SK-N-SH (cell line): ENCODE measurements at regions not wholly inside any gene's neighbourhood (a gene's known extent, or its start where the extent isn't known, plus 50 kb on each side); places are given as distances from the start of the nearest gene placed in this dataset.

Source experiments
- CTCF ChIA-PET: fragments of 300-600, 350-600 bp; formaldehyde crosslinking; extraction: SDS; loops from one replicate; lab custom pipeline; 2021; lab: Yijun Ruan, JAX
- POLR2A ChIA-PET: fragments of 350-600 bp; sonication (Branson Sonifier 250); formaldehyde crosslinking; extraction: SDS; loops from one replicate; lab custom pipeline; 2020; ENCODE audit warnings: antibody characterized with exemption, inconsistent platforms; lab: Yijun Ruan, JAX
- DNase-seq: peaks from one replicate; pipeline ENCODE4 v3.0.0; 2012
- H2AFZ ChIP-seq: fragments of 200-600 bp; sonication (generic); 2 replicates; pipeline ENCODE4 v1.8.1; 2016; ENCODE audit warnings: antibody characterized with exemption, mild to moderate bottlenecking, low read depth
- H3F3A ChIP-seq: fragments of 200-600 bp; sonication (generic); replicated peaks from 2 replicates; pipeline ENCODE3; 2016; ENCODE audit warnings: antibody characterized with exemption, mild to moderate bottlenecking; ENCODE audit not compliant: insufficient read depth
- H3K27ac ChIP-seq, 2 experiments: fragments of 200-500 bp in 1 of 2; fragments of 200-600 bp in 1 of 2; sonication (Bioruptor generic) in 1 of 2; sonication (generic), shearing (Covaris generic) in 1 of 2; 2 replicates each; pipeline versions ENCODE4 v1.5.1 to v1.6.1; 2014 to 2016; ENCODE audit warnings: low read depth in 2 of 2, inconsistent platforms in 1 of 2, low read length in 1 of 2, mild to moderate bottlenecking in 1 of 2, mixed read lengths in 1 of 2
- H3K27me3 ChIP-seq: fragments of 200-600 bp; sonication (generic), shearing (Covaris generic); 2 replicates; pipeline ENCODE4 v1.6.1; 2016; ENCODE audit warnings: mixed run types; ENCODE audit not compliant: insufficient read depth
- H3K36me3 ChIP-seq, 2 experiments: fragments of 200-500 bp in 1 of 2; fragments of 200-600 bp in 1 of 2; sonication (Bioruptor generic) in 1 of 2; sonication (generic) in 1 of 2; replicated peaks in 1 of 2; 2 replicates each; pipeline versions ENCODE3 to v1.5.1; 2014 to 2016; ENCODE audit warnings: low read length in 1 of 2, mild to moderate bottlenecking in 1 of 2; ENCODE audit not compliant: insufficient read depth in 2 of 2, control insufficient read depth in 1 of 2
- H3K4me1 ChIP-seq, 2 experiments: fragments of 200-500 bp in 1 of 2; fragments of 200-600 bp in 1 of 2; sonication (Bioruptor generic) in 1 of 2; sonication (generic), shearing (Covaris generic) in 1 of 2; 2 replicates each; pipeline versions ENCODE4 v1.5.1 to v1.6.1; 2014 to 2016; ENCODE audit warnings: low read depth in 1 of 2, low read length in 1 of 2, mixed run types in 1 of 2; ENCODE audit not compliant: insufficient read depth in 2 of 2, control insufficient read depth in 1 of 2
- H3K4me2 ChIP-seq: fragments of 200-600 bp; sonication (generic), shearing (Covaris generic); 2 replicates; pipeline ENCODE4 v1.6.1; 2017; ENCODE audit warnings: mixed run types
- H3K4me3 ChIP-seq, 2 experiments: fragments of 200-500 bp in 1 of 2; fragments of 200-600 bp in 1 of 2; sonication (Bioruptor generic) in 1 of 2; sonication (generic), shearing (Covaris generic) in 1 of 2; 2 replicates each; pipeline versions ENCODE4 v1.5.1 to v1.8.1; 2014 to 2016; ENCODE audit warnings: low read depth in 2 of 2, inconsistent platforms in 1 of 2, low read length in 1 of 2, mild to moderate bottlenecking in 1 of 2, mixed read lengths in 1 of 2, moderate library complexity in 1 of 2
- H3K79me2 ChIP-seq: fragments of 200-600 bp; sonication (generic); 2 replicates; pipeline ENCODE4 v1.8.1; 2017; ENCODE audit warnings: mild to moderate bottlenecking; ENCODE audit not compliant: insufficient read depth
- H3K9ac ChIP-seq: fragments of 200-600 bp; sonication (generic); 2 replicates; pipeline ENCODE4 v1.6.1; 2017; ENCODE audit warnings: mixed run types
- H3K9me2 ChIP-seq: fragments of 200-600 bp; sonication (generic); 2 replicates; pipeline ENCODE4 v1.6.1; 2017; ENCODE audit warnings: mixed run types
- H3K9me3 ChIP-seq: fragments of 200-600 bp; sonication (generic); 2 replicates; pipeline ENCODE4 v1.6.1; 2017; ENCODE audit warnings: mixed run types, mild to moderate bottlenecking, moderate library complexity
- H4K20me1 ChIP-seq: fragments of 200-600 bp; sonication (generic); 2 replicates; pipeline ENCODE4 v1.6.1; 2017; ENCODE audit warnings: mild to moderate bottlenecking, mixed run types; ENCODE audit not compliant: insufficient read depth
- CHD2 ChIP-seq: fragments of 150-350 bp; IDR thresholded peaks from 2 replicates; pipeline ENCODE4 v1.6.1; 2018; ENCODE audit warnings: low read length; ENCODE audit not compliant: partially characterized antibody
- ELF1 ChIP-seq: IDR thresholded peaks from 2 replicates; pipeline ENCODE4 v1.4.0; 2012
- EZH2phosphoT487 ChIP-seq: fragments of 200-600 bp; sonication (generic); IDR thresholded peaks from 2 replicates; pipeline ENCODE4 v1.6.1; 2017; ENCODE audit warnings: low read depth, mixed run types, mild to moderate bottlenecking, antibody characterized with exemption, moderate library complexity, borderline replicate concordance
- GABPA ChIP-seq: IDR thresholded peaks from 2 replicates; pipeline ENCODE4 v1.4.0; 2012; ENCODE audit warnings: low read depth, mild to moderate bottlenecking
- JUND ChIP-seq: IDR thresholded peaks from 2 replicates; pipeline ENCODE4 v1.4.0; 2012
- MEF2A ChIP-seq: IDR thresholded peaks from 2 replicates; pipeline ENCODE4 v1.4.0; 2012; ENCODE audit warnings: low read depth, borderline replicate concordance
- NFIC ChIP-seq: IDR thresholded peaks from 2 replicates; pipeline ENCODE4 v1.4.0; 2012; ENCODE audit warnings: borderline replicate concordance
- NRF1 ChIP-seq: IDR thresholded peaks from 2 replicates; pipeline ENCODE4 v1.6.1; 2012; ENCODE audit warnings: low read depth, mild to moderate bottlenecking, low read length
- RFX5 ChIP-seq: IDR thresholded peaks from 2 replicates; pipeline ENCODE4 v1.6.1; 2012; ENCODE audit warnings: mild to moderate bottlenecking, improper control_type of control experiment, low read length
- RXRA ChIP-seq: IDR thresholded peaks from 2 replicates; pipeline ENCODE4 v1.4.0; 2012; ENCODE audit warnings: low read depth, mild to moderate bottlenecking, borderline replicate concordance
- SIN3A ChIP-seq: IDR thresholded peaks from 2 replicates; pipeline ENCODE4 v1.6.1; 2012; ENCODE audit warnings: low read depth, mild to moderate bottlenecking, low read length, moderate library complexity, borderline replicate concordance
- SMC3 ChIP-seq: IDR thresholded peaks from 2 replicates; pipeline ENCODE4 v1.6.1; 2012; ENCODE audit warnings: low read depth, low read length, improper control_type of control experiment
- TEAD4 ChIP-seq: IDR thresholded peaks from 2 replicates; pipeline ENCODE4 v1.4.0; 2012; ENCODE audit warnings: mild to moderate bottlenecking, borderline replicate concordance; ENCODE audit not compliant: insufficient read depth
- WGBS: methylation state at CpG from one replicate; pipeline ENCODE4 v1.1.6; 2017; ENCODE audit warnings: low lambda C conversion rate; 5-methylcytosine and 5-hydroxymethylcytosine counted together
- TF ChIP-seq, protein P1 (sequence below): fragments of 150-350 bp; IDR thresholded peaks from 2 replicates; pipeline ENCODE4 v1.6.1; 2016; ENCODE audit warnings: mild to moderate bottlenecking, low read depth, low read length
- TF ChIP-seq, protein P2 (sequence below): IDR thresholded peaks from 2 replicates; pipeline ENCODE4; 2012
- TF ChIP-seq, protein P3 (sequence below): fragments of 200-600 bp; sonication (generic); IDR thresholded peaks from 2 replicates; pipeline ENCODE4 v1.6.1; 2017; ENCODE audit warnings: antibody characterized with exemption, mild to moderate bottlenecking, moderate library complexity
- TF ChIP-seq, protein P4 (sequence below): IDR thresholded peaks from 2 replicates; pipeline ENCODE4 v1.4.0; 2012; ENCODE audit warnings: low read depth

- TF ChIP-seq RXRA = no peak
- TF ChIP-seq RFX5 = no peak
- TF ChIP-seq, protein P1, sequence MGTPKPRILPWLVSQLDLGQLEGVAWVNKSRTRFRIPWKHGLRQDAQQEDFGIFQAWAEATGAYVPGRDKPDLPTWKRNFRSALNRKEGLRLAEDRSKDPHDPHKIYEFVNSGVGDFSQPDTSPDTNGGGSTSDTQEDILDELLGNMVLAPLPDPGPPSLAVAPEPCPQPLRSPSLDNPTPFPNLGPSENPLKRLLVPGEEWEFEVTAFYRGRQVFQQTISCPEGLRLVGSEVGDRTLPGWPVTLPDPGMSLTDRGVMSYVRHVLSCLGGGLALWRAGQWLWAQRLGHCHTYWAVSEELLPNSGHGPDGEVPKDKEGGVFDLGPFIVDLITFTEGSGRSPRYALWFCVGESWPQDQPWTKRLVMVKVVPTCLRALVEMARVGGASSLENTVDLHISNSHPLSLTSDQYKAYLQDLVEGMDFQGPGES = no peak
- TF ChIP-seq, protein P2, sequence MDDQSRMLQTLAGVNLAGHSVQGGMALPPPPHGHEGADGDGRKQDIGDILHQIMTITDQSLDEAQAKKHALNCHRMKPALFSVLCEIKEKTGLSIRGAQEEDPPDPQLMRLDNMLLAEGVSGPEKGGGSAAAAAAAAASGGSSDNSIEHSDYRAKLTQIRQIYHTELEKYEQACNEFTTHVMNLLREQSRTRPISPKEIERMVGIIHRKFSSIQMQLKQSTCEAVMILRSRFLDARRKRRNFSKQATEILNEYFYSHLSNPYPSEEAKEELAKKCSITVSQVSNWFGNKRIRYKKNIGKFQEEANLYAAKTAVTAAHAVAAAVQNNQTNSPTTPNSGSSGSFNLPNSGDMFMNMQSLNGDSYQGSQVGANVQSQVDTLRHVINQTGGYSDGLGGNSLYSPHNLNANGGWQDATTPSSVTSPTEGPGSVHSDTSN = no peak
- no peak for TF ChIP-seq NRF1
Measured at GRCh38 chr14:44763356-44763755, 198.4 kb downstream of the KLHL28 start.

DNA sequence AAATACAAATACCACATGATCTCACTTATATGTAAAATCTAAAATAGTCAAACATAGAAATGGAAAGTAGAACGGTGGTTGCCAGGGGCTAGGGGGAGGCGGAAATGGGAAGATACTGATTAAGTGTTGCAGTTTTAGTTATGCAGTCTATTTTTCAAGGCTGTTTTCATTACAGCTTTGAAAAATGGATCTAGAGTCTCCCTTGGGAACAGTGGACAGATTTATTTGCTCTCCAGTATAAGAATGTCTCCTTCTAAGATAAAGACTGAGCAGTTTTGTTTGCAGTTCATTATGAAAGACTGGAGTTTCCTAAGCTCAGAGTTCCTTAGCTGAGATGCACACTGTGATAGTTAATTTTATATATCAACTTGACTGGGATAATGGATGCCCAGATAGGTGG is 202.5 kb downstream of the KLHL28 start:
- 16% methylated on average over 2 of the region's 2 CpGs for WGBS
- Histone ChIP-seq H3F3A (no peaks in the 10 kb centered on the region), H4K20me1 (no peaks in the 10 kb centered on the region), H3K79me2 (no peaks in the 10 kb centered on the region), H3K9me2 (no peaks in the 10 kb centered on the region), H3K9ac (no peak overlapping the region), H3K36me3 (no peaks in the 10 kb centered on the region), H3K27me3 (no peaks in the 10 kb centered on the region), H3K9me3 (no peaks in the 10 kb centered on the region), H3K4me1 (no peaks in the 10 kb centered on the region), H3K4me3 (no peak overlapping the region), H2AFZ (no peak overlapping the region), H3K27ac (no peak overlapping the region), H3K4me2 (no peak overlapping the region)
- TF ChIP-seq TEAD4 = no peak
- TF ChIP-seq, protein P1 = no peak
- no peak for TF ChIP-seq SIN3A
- ChIA-PET CTCF (no interaction called here), POLR2A (no interaction called here)
- no peak for DNase-seq

More at GRCh38 chr14:44763356-44763755, 198.4 kb downstream of the KLHL28 start:
- H3K36me3 ChIP-seq = no peaks in the 10 kb centered on the region
- H3K4me2 ChIP-seq = no peak overlapping the region
- H3K4me1 ChIP-seq = no peaks in the 10 kb centered on the region
- H4K20me1 ChIP-seq = no peaks in the 10 kb centered on the region
- ChIA-PET CTCF (no interaction called here), POLR2A (no interaction called here)
- no peak overlapping the region for H3K9ac ChIP-seq
- H3F3A ChIP-seq = no peaks in the 10 kb centered on the region
- H3K79me2 ChIP-seq = no peaks in the 10 kb centered on the region
- H3K4me3 ChIP-seq = no peak overlapping the region
- H2AFZ ChIP-seq = no peak overlapping the region
- no peak for DNase-seq
- H3K9me3 ChIP-seq = no peaks in the 10 kb centered on the region
- no peak overlapping the region for H3K27ac ChIP-seq
- 17% methylated on average over 1 of the region's 1 CpG for WGBS
- no peaks in the 10 kb centered on the region for H3K27me3 ChIP-seq
- H3K9me2 ChIP-seq = no peaks in the 10 kb centered on the region

GRCh38 chr14:44756554-44756953 is 205.2 kb downstream of the KLHL28 start:
- H3K9me3 ChIP-seq = no peaks in the 10 kb centered on the region
- no peak overlapping the region for H3K9ac ChIP-seq
- no peaks in the 10 kb centered on the region for H3F3A ChIP-seq
- H3K4me2 ChIP-seq = no peak overlapping the region
- H3K9me2 ChIP-seq = no peaks in the 10 kb centered on the region
- H3K4me3 ChIP-seq = no peak overlapping the region
- POLR2A ChIA-PET = no interaction called here
- H4K20me1 ChIP-seq = no peaks in the 10 kb centered on the region
- no peak for DNase-seq
- H2AFZ ChIP-seq = no peak overlapping the region
- no peak overlapping the region for H3K27ac ChIP-seq
- 45% methylated on average over 3 of the region's 3 CpGs for WGBS
- no peaks in the 10 kb centered on the region for H3K4me1 ChIP-seq
- no peaks in the 10 kb centered on the region for H3K27me3 ChIP-seq
- no peaks in the 10 kb centered on the region for H3K79me2 ChIP-seq
- CTCF ChIA-PET = no interaction called here
- no peaks in the 10 kb centered on the region for H3K36me3 ChIP-seq
- TF ChIP-seq GABPA = no peak
- TF ChIP-seq RXRA = no peak
- no peak for TF ChIP-seq NFIC
- TF ChIP-seq EZH2phosphoT487 = no peak
- TF ChIP-seq CHD2 = no peak
- TF ChIP-seq SIN3A = no peak
- TF ChIP-seq NRF1 = no peak
- no peak for TF ChIP-seq TEAD4
- no peak for TF ChIP-seq ELF1
- TF ChIP-seq, protein P3, sequence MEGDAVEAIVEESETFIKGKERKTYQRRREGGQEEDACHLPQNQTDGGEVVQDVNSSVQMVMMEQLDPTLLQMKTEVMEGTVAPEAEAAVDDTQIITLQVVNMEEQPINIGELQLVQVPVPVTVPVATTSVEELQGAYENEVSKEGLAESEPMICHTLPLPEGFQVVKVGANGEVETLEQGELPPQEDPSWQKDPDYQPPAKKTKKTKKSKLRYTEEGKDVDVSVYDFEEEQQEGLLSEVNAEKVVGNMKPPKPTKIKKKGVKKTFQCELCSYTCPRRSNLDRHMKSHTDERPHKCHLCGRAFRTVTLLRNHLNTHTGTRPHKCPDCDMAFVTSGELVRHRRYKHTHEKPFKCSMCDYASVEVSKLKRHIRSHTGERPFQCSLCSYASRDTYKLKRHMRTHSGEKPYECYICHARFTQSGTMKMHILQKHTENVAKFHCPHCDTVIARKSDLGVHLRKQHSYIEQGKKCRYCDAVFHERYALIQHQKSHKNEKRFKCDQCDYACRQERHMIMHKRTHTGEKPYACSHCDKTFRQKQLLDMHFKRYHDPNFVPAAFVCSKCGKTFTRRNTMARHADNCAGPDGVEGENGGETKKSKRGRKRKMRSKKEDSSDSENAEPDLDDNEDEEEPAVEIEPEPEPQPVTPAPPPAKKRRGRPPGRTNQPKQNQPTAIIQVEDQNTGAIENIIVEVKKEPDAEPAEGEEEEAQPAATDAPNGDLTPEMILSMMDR = no peak
- TF ChIP-seq RFX5 = no peak
- TF ChIP-seq SMC3 = no peak
- TF ChIP-seq JUND = no peak
- TF ChIP-seq, protein P4, sequence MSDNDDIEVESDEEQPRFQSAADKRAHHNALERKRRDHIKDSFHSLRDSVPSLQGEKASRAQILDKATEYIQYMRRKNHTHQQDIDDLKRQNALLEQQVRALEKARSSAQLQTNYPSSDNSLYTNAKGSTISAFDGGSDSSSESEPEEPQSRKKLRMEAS = no peak
- no peak for TF ChIP-seq MEF2A
